NCI-H2227 (cell line): ENCODE measurements at regions not wholly inside any gene's neighbourhood (a gene's known extent, or its start where the extent isn't known, plus 50 kb on each side); places are given as distances from the start of the nearest gene placed in this dataset.
A peak's percentile ranks its signal among the peaks of the same experiment; 100 is the strongest.
"Not testable (repeated sequence)": the region's sequence is repeated elsewhere in the genome, so short reads cannot be mapped to it uniquely, and the experiment has no call there.

ENCODE experiments used
- DNase-seq: peaks from one replicate; lab custom pipeline; 2025; ENCODE audit not compliant: unreplicated experiment; lab: John Stamatoyannopoulos, UW

GRCh38 chr16:7278636-7279035 is 54.0 kb upstream of the RBFOX1 start:
- DNase-seq: no peak

DNA sequence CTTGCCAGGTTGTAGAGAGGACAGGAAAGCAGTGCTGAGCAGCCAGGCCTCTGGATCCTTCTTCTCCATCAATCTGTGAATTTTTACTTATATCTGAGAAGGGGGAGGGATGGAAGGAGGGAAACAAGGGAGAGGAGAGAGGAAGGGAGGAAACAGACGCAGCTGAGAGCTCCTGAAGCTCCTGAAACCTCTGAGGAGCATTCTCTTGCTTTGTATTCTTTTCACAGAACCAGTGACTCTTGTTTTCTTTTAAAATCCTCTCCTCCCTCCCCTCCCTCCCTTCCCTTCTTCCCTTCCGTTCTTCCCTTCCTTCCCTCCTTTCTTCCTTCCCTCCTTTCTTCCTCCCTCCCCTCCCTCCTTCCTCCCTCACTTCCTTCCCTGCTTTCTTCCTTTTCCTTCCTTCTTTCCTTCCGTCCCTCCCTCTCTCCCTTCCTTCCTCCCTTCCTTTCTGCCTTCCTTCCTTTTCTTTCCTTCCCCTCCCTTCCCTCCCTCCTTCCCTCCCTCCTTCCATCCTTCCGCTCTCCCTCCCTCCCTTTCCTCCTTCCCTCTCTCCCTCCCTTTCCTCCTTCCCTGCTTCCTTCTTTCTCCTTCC is 60.0 kb upstream of the RBFOX1 start:
- DNase-seq: no peak

DNA sequence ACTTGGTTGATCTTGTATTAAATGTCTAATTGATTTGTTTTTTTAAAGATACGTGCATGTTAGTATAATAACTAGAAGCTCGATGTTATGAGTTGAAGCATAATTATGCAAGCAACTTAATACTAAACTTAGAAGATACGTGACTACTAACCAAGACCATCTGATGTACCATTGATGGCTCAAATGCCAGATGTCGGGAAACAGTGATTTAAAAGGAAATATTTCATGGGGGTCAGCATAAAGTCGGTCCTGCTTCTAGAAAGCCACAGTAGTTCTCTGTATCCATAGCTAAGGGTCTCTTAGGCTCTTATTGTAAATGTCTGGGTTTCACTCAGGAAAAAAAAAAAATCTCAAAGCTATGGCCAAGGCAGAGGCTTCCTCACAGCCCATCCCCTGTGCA is 61.2 kb upstream of the RBFOX1 start:
- DNase-seq: no peak

DNA sequence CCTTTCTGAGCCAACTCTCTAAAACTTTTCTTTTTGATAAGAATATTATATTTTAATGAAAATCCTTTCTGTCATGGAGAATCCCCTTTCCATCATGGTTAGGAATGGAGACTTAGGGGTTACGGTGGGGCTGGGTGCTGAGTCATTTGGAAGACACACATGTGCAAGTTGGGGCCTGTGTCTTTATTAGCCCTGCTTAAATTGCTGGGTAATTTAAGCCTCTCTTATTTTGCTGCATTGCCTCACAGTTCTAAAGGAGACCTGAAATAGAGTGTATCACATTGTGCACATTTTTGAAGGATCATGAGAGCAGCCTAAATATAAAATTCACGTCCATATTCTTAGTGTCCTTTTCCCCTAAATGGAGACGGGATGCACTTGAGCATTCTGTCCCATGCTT is 61.8 kb upstream of the RBFOX1 start:
- DNase-seq: no peak

DNA sequence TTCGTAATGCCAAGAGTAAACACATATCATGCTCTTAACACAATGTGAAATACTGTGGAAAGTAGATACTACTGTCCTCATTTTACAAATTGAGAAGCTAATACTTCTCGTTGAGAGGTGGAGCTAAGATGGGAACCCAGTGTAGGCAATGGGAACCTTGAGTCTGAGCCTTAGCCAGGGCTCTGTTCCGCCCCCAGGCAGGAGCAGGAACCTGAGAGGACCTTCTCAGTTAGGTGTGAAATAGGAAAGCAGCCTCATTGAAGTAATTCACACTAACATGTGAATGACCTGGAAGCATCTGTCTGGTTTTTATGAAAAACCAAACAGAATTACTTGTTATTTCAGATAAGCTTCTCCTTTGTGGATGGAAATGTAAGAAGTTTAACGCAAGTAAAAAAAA is 62.6 kb upstream of the RBFOX1 start:
- DNase-seq: no peak

GRCh38 chr16:7268182-7268581 is 64.5 kb upstream of the RBFOX1 start:
- DNase-seq: peak; percentile 54

GRCh38 chr16:7257016-7257415 is 75.6 kb upstream of the RBFOX1 start:
- no peak for DNase-seq

DNA sequence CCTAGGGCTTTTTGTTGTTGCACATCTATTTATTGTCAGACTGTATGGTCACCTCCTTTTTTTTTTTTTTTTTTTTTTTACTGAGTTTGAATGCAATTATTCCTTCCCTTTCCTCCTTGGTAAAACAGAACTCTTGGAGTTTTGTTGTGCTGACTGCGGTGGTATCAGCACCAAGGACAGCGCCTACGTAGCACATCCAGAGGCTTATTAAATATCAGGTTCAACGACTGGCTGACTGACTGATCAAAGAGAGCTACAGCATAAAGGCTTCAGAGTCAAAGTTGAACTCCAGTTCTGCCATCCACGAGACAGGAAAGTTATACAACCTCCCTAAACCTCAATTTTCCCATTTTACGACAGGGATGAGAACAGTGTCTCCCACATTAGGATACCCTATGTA is 86.1 kb upstream of the RBFOX1 start:
- no peak for DNase-seq

DNA sequence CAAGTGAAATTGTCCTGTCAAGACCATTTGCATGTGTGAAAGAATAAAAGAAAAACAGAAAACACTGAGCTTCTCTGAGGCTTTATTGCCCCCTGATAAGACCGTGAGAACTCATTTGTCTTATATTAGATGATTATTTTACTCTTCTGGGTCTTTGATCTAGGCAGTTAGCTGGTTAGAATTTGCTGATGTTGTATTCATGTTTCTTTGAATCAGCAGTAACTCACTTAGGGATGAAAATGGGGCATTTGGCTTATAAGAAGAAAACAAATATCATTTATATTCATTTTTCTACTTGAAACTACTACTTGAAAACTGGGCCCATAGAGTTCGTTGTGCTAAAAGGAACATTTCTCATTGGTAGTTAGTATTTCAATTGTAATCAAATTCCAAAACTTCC is 93.1 kb upstream of the RBFOX1 start:
- DNase-seq: no peak

- DNase-seq: no peak
Measured at GRCh38 chr16:7236824-7237410, 95.7 kb upstream of the RBFOX1 start.

DNA sequence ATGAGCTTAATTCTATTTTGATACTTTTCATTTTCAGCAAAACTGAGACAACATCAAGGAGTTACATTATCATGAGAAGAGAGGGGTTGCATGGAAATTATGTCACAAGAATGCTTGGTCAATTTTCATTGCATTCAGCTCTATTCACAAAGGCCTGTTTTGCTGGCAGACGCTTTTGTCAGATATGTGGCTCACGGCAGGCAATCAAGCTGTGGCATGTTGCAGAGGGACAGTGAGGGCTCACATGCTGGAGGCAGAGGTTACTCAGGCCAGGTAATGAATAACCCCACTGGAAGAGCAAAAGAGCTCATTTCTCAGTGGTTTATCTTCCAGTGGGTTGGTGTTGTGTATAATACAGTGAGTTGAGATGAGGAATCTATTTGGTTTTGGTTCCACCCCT is 98.7 kb upstream of the RBFOX1 start:
- DNase-seq: no peak

- no peak for DNase-seq
Measured at GRCh38 chr16:7231762-7232161, 100.9 kb upstream of the RBFOX1 start.

GRCh38 chr16:7229433-7230218 is 103.0 kb upstream of the RBFOX1 start:
- DNase-seq: not testable (repeated sequence)

DNA sequence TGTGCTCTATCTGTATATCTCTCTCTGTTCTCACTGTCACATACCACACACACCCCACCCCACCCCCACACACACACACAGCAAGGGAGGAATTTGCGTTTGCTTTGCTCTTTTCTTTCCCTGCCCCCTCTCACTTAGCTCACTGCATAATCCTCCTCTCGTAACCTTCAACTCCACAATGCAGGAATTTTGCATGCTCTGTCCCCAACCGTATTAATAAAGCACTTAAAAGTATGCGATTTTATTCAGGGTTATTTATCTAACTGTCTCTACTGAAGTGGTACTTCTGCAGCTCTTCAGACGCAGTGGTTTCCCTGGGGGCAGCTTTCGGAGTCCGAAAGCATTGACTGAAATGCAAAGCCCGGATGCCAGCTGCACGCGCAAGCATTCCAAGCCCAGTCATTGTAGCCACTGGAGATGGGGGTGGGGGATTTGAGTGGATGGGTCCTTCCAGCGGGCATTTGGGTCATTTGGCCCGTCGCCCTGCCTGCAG is 105.4 kb upstream of the RBFOX1 start:
- DNase-seq: no peak

GRCh38 chr16:7221157-7221556 is 111.5 kb upstream of the RBFOX1 start:
- no peak for DNase-seq

- no peak for DNase-seq
Measured at GRCh38 chr16:7218936-7219335, 113.7 kb upstream of the RBFOX1 start.

GRCh38 chr16:7217797-7218196 is 114.8 kb upstream of the RBFOX1 start:
- DNase-seq: no peak

DNA sequence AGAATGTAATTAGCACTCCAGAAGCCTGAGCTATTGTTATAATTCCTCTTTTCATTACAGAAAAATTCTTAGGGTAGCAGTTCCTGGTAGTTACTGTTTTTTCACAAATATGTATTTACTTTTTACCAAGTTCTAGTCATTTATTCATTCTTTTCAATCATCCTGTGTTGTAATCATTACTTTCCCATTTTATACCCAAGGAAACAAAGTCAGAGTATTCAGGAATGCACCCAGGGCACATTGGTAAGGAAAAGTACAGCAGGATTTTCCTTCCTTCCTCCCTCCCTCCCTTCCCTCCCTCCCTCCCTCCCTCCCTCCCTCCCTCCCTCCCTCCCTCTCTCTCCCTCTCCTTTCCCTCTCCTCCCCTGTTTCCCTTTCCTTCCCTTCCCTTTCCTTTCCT is 115.9 kb upstream of the RBFOX1 start:
- no peak for DNase-seq

DNA sequence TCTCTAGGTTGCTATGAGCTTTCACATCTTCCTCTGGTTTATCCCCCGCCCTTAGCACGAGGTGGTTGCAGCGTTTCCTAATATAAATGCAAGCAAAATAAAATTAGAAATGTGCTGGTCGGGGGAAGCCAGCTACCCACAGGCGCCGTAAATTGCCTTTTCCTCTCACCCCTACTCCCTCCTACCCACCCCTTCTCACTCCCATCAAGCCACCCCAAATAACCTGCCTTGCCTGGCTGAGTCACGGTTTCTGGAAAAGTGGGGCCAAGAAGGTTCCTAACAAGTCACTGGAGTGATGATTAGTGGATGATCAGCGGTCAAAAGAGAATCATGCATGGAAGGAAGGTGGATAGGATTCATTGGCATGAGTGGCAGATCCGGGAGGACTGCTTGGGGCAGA is 120.9 kb upstream of the RBFOX1 start:
- DNase-seq: no peak

GRCh38 chr16:7209598-7209997 is 123.0 kb upstream of the RBFOX1 start:
- peak; percentile 68 for DNase-seq

DNA sequence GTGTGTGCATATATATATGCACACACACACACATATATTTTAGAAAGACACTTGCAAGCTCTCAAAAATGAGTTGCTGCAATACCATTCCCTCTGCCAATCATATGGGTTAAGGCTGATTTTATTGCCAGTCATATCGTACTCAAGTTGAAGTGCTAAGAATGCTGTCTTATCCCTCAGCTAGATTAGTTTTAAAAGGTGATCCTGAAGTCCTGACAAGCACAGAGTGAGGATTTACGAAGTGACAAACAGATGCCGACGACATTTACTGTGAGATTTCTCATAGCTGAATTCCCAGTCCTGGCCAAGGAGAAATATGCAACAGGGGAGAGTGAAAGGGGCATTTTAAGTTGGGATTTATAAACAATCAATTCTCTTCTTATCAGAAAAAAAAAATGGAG is 126.2 kb upstream of the RBFOX1 start:
- DNase-seq: no peak

DNA sequence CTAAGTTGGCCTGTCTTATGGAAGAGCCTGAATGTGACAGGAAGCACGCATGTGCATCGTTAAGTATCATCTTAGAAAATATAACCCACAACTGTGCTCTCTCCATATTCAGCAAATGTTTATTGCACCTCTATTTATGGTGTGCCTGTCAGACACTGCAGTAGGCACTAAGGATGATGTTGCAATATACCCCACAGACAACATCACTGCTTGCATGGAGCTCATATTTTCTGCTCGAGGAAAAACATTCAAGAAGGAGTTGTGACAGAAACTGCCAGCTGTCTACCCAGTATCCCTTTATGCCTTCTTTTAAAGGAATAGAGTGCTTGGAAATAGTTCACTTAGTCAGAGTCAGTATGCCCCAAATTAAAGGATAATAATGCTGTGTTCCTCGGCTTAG is 132.3 kb upstream of the RBFOX1 start:
- no peak for DNase-seq
